Activated B cell treated with CpG ODN at 0.5 μM for 24 hours (primary cell): ENCODE measurements at regions not wholly inside any gene's neighbourhood (a gene's known extent, or its start where the extent isn't known, plus 50 kb on each side); places are given as distances from the start of the nearest gene placed in this dataset.

Experiments used
- ATAC-seq: fragments of 200-7000 bp; cut with Tn5 transposase; one replicate; pipeline ENCODE4 v1.10.0; 2021; ENCODE audit warnings: low read depth, mild to moderate bottlenecking, moderate library complexity
- CTCF ChIA-PET: fragments of 350-600 bp; sonication (Branson Sonifier 250); formaldehyde crosslinking; loops from one replicate; lab custom pipeline; 2021; ENCODE audit warnings: antibody characterized with exemption; lab: Charles Lee
- POLR2A ChIA-PET: fragments of 350-600 bp; sonication (Branson Sonifier 250); formaldehyde crosslinking; loops from one replicate; lab custom pipeline; 2021; ENCODE audit warnings: antibody characterized with exemption; lab: Charles Lee
- DNase-seq: peaks from one replicate; pipeline ENCODE4 v3.0.0; 2022
- H3K27ac Mint-ChIP-seq: one replicate; pipeline ENCODE4 v1.8.0; 2020; ENCODE audit warnings: mixed read lengths
- H3K27me3 Mint-ChIP-seq: one replicate; pipeline ENCODE4 v1.8.0; 2021; ENCODE audit warnings: mixed read lengths
- H3K36me3 Mint-ChIP-seq: one replicate; pipeline ENCODE4 v1.8.0; 2021; ENCODE audit warnings: low read depth, mixed read lengths
- H3K4me1 Mint-ChIP-seq: one replicate; pipeline ENCODE4 v1.8.0; 2021; ENCODE audit warnings: mixed read lengths
- H3K4me3 Mint-ChIP-seq: one replicate; pipeline ENCODE4 v1.8.0; 2020; ENCODE audit warnings: mild to moderate bottlenecking, mixed read lengths
- H3K9me3 Mint-ChIP-seq: one replicate; pipeline ENCODE4 v1.8.0; 2020; ENCODE audit warnings: mixed read lengths
- CTCF ChIP-seq: fragments of 200-600 bp; IDR thresholded peaks from one replicate; pipeline ENCODE4 v1.8.0; 2022; ENCODE audit warnings: antibody characterized with exemption, mild to moderate bottlenecking
- intact Hi-C: fragments of 100-400 bp; cut with micrococcal nuclease; formaldehyde crosslinking; loops from one replicate; pipeline ENCODE4 v1.15.1; 2024

GRCh38 chr12:67539329-67539728, 109.2 kb upstream of the DYRK2 start:
- no peak for DNase-seq
- no peak for ATAC-seq
- peaks cover 2% of the 10 kb centered on the region for H3K27me3 Mint-ChIP-seq
- H3K27ac Mint-ChIP-seq = no peak overlapping the region
- CTCF ChIA-PET = interaction anchor here (0.8 kb wide), 1 partner anchor 11 kb away, joined by 3 read pairs; no protein-coding TSS in a partner anchor
- no peak overlapping the region for H3K4me3 Mint-ChIP-seq
- TF ChIP-seq CTCF = no peak
- no peaks in the 10 kb centered on the region for H3K9me3 Mint-ChIP-seq
- intact Hi-C loops = no loop called here
- no peaks in the 10 kb centered on the region for H3K36me3 Mint-ChIP-seq
- H3K4me1 Mint-ChIP-seq = peaks cover 6% of the 10 kb centered on the region
- POLR2A ChIA-PET = no interaction called here

GRCh38 chr12:67539946-67540345, 108.6 kb upstream of the DYRK2 start:
- Mint-ChIP-seq H3K4me1 (peaks cover 6% of the 10 kb centered on the region), H3K27ac (no peak overlapping the region), H3K36me3 (no peaks in the 10 kb centered on the region), H3K9me3 (no peaks in the 10 kb centered on the region), H3K27me3 (peaks cover 2% of the 10 kb centered on the region), H3K4me3 (no peak overlapping the region)
- DNase-seq (no peak), ATAC-seq (no peak)
- intact Hi-C loops = no loop called here
- TF ChIP-seq CTCF = no peak
- CTCF ChIA-PET = no interaction called here
- POLR2A ChIA-PET = no interaction called here

- H3K4me1 Mint-ChIP-seq = peaks cover 6% of the 10 kb centered on the region
- CTCF ChIA-PET = no interaction called here
- no peaks in the 10 kb centered on the region for H3K36me3 Mint-ChIP-seq
- ATAC-seq (no peak), DNase-seq (no peak)
- no peak overlapping the region for H3K27ac Mint-ChIP-seq
- POLR2A ChIA-PET = no interaction called here
- no peak for TF ChIP-seq CTCF
- H3K9me3 Mint-ChIP-seq = no peaks in the 10 kb centered on the region
- intact Hi-C loops = no loop called here
- H3K27me3 Mint-ChIP-seq = peaks cover 2% of the 10 kb centered on the region
- no peak overlapping the region for H3K4me3 Mint-ChIP-seq
These were observed 107.5 kb upstream of the DYRK2 start for GRCh38 chr12:67540920-67541624.

- ATAC-seq = no peak
- POLR2A ChIA-PET = no interaction called here
- Mint-ChIP-seq H3K27me3 (peaks cover 2% of the 10 kb centered on the region), H3K4me3 (no peak overlapping the region), H3K27ac (no peak overlapping the region), H3K36me3 (no peaks in the 10 kb centered on the region), H3K9me3 (no peaks in the 10 kb centered on the region), H3K4me1 (peaks cover 6% of the 10 kb centered on the region)
- TF ChIP-seq CTCF = no peak
- CTCF ChIA-PET = no interaction called here
- DNase-seq = no peak
- intact Hi-C loops = no loop called here
These were observed 106.9 kb upstream of the DYRK2 start for GRCh38 chr12:67541625-67541991.

GRCh38 chr12:67543021-67543770, 105.3 kb upstream of the DYRK2 start:
- Mint-ChIP-seq H3K4me1 (peaks cover 12% of the 10 kb centered on the region), H3K36me3 (no peaks in the 10 kb centered on the region), H3K27me3 (peaks cover 2% of the 10 kb centered on the region), H3K9me3 (no peaks in the 10 kb centered on the region), H3K4me3 (no peak overlapping the region), H3K27ac (no peak overlapping the region)
- ATAC-seq (no peak), DNase-seq (no peak)
- CTCF ChIA-PET = no interaction called here
- intact Hi-C loops = no loop called here
- TF ChIP-seq CTCF = no peak
- POLR2A ChIA-PET = no interaction called here
